Stimulated activated CD4-positive, alpha-beta T cell treated with anti-CD3 and anti-CD28 coated beads, Interleukin-4, amount 100 ng/mL, for 1 hour (primary cell): ENCODE measurements at regions not wholly inside any gene's neighbourhood (a gene's known extent, or its start where the extent isn't known, plus 50 kb on each side); places are given as distances from the start of the nearest gene placed in this dataset.
"Not testable (repeated sequence)": the region's sequence is repeated elsewhere in the genome, so short reads cannot be mapped to it uniquely, and the experiment has no call there.

Experiments
- DNase-seq: peaks from one replicate; pipeline ENCODE4 v3.0.0-alpha.2; 2020

- no peak for DNase-seq
These were observed 55.2 kb upstream of the MDM1 start for GRCh38 chr12:68387338-68387737.

GRCh38 chr12:68389305-68389704 is 57.1 kb upstream of the MDM1 start:
- no peak for DNase-seq

GRCh38 chr12:68391937-68392336 is 59.8 kb upstream of the MDM1 start:
- DNase-seq: no peak

- no peak for DNase-seq
These were observed 60.2 kb upstream of the MDM1 start for GRCh38 chr12:68392376-68392775.

GRCh38 chr12:68393417-68393816 is 61.3 kb upstream of the MDM1 start:
- DNase-seq: no peak

- no peak for DNase-seq
These were observed 65.5 kb upstream of the MDM1 start for GRCh38 chr12:68397566-68398158.

- not testable (repeated sequence) for DNase-seq
These were observed 66.5 kb upstream of the MDM1 start for GRCh38 chr12:68398689-68399088.

GRCh38 chr12:68400226-68400829 is 68.2 kb upstream of the MDM1 start:
- DNase-seq: no peak

GRCh38 chr12:68402422-68402821 is 70.3 kb upstream of the MDM1 start:
- no peak for DNase-seq

- DNase-seq: no peak
These were observed 71.1 kb upstream of the MDM1 start for GRCh38 chr12:68403296-68403695.

- DNase-seq: no peak
These were observed 71.5 kb upstream of the MDM1 start for GRCh38 chr12:68403711-68404110.

GRCh38 chr12:68405343-68405781 is 73.2 kb upstream of the MDM1 start:
- DNase-seq: no peak

- DNase-seq: no peak
These were observed 74.0 kb upstream of the MDM1 start for GRCh38 chr12:68406134-68406576.

GRCh38 chr12:68406911-68407310 is 74.7 kb upstream of the MDM1 start:
- DNase-seq: no peak

GRCh38 chr12:68410018-68410660 is 78.0 kb upstream of the MDM1 start:
- DNase-seq: no peak

GRCh38 chr12:68411371-68411770 is 79.2 kb upstream of the MDM1 start:
- DNase-seq: no peak

- DNase-seq: no peak
These were observed 82.8 kb upstream of the MDM1 start for GRCh38 chr12:68414988-68415387.

- DNase-seq: no peak
These were observed 84.2 kb upstream of the MDM1 start for GRCh38 chr12:68416350-68416749.

GRCh38 chr12:68416826-68417225 is 84.7 kb upstream of the MDM1 start:
- no peak for DNase-seq

GRCh38 chr12:68418137-68418460 is 85.9 kb upstream of the MDM1 start:
- DNase-seq: no peak

- DNase-seq: no peak
These were observed 88.3 kb upstream of the MDM1 start for GRCh38 chr12:68420225-68421010.

- no peak for DNase-seq
These were observed 90.0 kb upstream of the MDM1 start for GRCh38 chr12:68422159-68422558.

- no peak for DNase-seq
These were observed 90.9 kb upstream of the MDM1 start for GRCh38 chr12:68422956-68423574.
